Vagina (tissue), 2 donors: ENCODE measurements at regions not wholly inside any gene's neighbourhood (a gene's known extent, or its start where the extent isn't known, plus 50 kb on each side); places are given as distances from the start of the nearest gene placed in this dataset.

Source experiments
- POLR2AphosphoS5 ChIP-seq, 2 donors: sonication (generic); formaldehyde crosslinking; IDR thresholded peaks; one replicate each; pipeline ENCODE4 v1.9.0; 2017; ENCODE audit warnings: antibody characterized with exemption in 2 of 2, mild to moderate bottlenecking in 2 of 2, low read depth in 1 of 2; ENCODE audit not compliant: insufficient read depth in 1 of 2
- TF ChIP-seq, protein P1 (sequence below), 3 experiments: fragments of 450-650 bp in 2 of 3; fragments of 200-600 bp in 1 of 3; sonication (generic) in 1 of 3; IDR thresholded peaks; one replicate each; pipeline ENCODE4 v1.5.1; 2017 to 2019; ENCODE audit warnings: antibody characterized with exemption in 3 of 3, mild to moderate bottlenecking in 2 of 3, moderate library complexity in 2 of 3

DNA sequence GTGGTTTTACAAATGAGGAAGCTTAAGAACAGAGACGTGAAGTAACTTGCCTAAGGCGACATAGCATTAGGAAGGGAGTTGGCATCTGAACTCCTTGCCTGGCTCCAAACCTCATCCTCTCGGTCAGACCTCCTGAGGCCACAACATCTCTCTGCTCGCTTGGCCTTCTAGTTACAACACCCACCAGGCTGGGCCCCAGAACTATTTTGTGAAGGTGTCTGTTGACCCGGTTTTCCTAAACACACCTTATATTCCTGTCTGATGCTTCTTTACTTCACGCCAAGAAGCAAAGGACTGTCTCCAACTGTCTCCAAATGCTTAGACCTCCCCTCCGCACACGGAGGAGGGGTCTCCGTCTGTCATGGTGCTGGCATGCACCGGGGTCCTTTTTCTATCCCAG lies 326.6 kb downstream of the THBS2 start:
- TF ChIP-seq, protein P1, sequence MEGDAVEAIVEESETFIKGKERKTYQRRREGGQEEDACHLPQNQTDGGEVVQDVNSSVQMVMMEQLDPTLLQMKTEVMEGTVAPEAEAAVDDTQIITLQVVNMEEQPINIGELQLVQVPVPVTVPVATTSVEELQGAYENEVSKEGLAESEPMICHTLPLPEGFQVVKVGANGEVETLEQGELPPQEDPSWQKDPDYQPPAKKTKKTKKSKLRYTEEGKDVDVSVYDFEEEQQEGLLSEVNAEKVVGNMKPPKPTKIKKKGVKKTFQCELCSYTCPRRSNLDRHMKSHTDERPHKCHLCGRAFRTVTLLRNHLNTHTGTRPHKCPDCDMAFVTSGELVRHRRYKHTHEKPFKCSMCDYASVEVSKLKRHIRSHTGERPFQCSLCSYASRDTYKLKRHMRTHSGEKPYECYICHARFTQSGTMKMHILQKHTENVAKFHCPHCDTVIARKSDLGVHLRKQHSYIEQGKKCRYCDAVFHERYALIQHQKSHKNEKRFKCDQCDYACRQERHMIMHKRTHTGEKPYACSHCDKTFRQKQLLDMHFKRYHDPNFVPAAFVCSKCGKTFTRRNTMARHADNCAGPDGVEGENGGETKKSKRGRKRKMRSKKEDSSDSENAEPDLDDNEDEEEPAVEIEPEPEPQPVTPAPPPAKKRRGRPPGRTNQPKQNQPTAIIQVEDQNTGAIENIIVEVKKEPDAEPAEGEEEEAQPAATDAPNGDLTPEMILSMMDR (IDR thresholded peaks at IDR 0.05) = no peak
- no peak for TF ChIP-seq POLR2AphosphoS5 (IDR thresholded peaks at IDR 0.05; ENCODE audit: insufficient read depth in 1 of 2, low read depth in 1 of 2)
